Colonic mucosa (tissue), 4 donors: ENCODE measurements at regions not wholly inside any gene's neighbourhood (a gene's known extent, or its start where the extent isn't known, plus 50 kb on each side); places are given as distances from the start of the nearest gene placed in this dataset.

Source experiments
- DNase-seq: peaks from one replicate; pipeline ENCODE4 v3.0.0-alpha.2; 2020
- H3K27ac ChIP-seq: fragments of 200-600 bp; one replicate; pipeline ENCODE4 v1.8.0; 2021
- H3K27me3 ChIP-seq: fragments of 200-600 bp; one replicate; pipeline ENCODE4 v1.8.0; 2021
- H3K36me3 ChIP-seq: fragments of 200-600 bp; one replicate; pipeline ENCODE4 v1.8.0; 2021
- H3K4me1 ChIP-seq: fragments of 200-600 bp; one replicate; pipeline ENCODE4 v1.8.0; 2021; ENCODE audit warnings: mild to moderate bottlenecking
- H3K4me3 ChIP-seq: fragments of 200-600 bp; one replicate; pipeline ENCODE4 v1.8.0; 2021
- H3K9ac ChIP-seq, 2 donors: one replicate each; pipeline ENCODE4 v1.7.0; 2013; ENCODE audit warnings: control low read depth in 2 of 2, low read depth in 2 of 2, low read length in 2 of 2
- H3K9me3 ChIP-seq: fragments of 200-600 bp; one replicate; pipeline ENCODE4 v1.8.0; 2021
- CTCF ChIP-seq: fragments of 200-600 bp; IDR thresholded peaks from one replicate; pipeline ENCODE4 v1.8.0; 2022; ENCODE audit warnings: antibody characterized with exemption, mild to moderate bottlenecking
- intact Hi-C: fragments of 100-400 bp; cut with DNase I; formaldehyde crosslinking; loops from one replicate; pipeline ENCODE4 v1.14.1; 2022
- donor health status: healthy.
- donor health status: DM: no; HTN: no; CAD: no.
- donor health status: DM: no; HTN: no; CAD: no.

GRCh38 chr2:52676056-52676455, 1091.5 kb upstream of the CHAC2 start:
- Histone ChIP-seq H3K9ac (no peak overlapping the region), H3K27ac (no peak overlapping the region), H3K9me3 (no peaks in the 10 kb centered on the region), H3K4me1 (no peaks in the 10 kb centered on the region), H3K4me3 (no peak overlapping the region), H3K36me3 (no peaks in the 10 kb centered on the region), H3K27me3 (no peaks in the 10 kb centered on the region)
- intact Hi-C loops: no loop called here
- no peak for TF ChIP-seq CTCF
- DNase-seq: no peak

GRCh38 chr2:52668724-52669123, 1098.9 kb upstream of the CHAC2 start:
- H3K9me3 ChIP-seq: no peaks in the 10 kb centered on the region
- TF ChIP-seq CTCF: no peak

GRCh38 chr2:52659546-52659945, 1108.1 kb upstream of the CHAC2 start:
- no peak overlapping the region for H3K27ac ChIP-seq
- H3K27me3 ChIP-seq: no peaks in the 10 kb centered on the region
- intact Hi-C loops: no loop called here
- TF ChIP-seq CTCF: no peak
- H3K9me3 ChIP-seq: no peaks in the 10 kb centered on the region
- no peak for DNase-seq
- H3K4me3 ChIP-seq: no peak overlapping the region
- no peaks in the 10 kb centered on the region for H3K36me3 ChIP-seq
- H3K4me1 ChIP-seq: no peaks in the 10 kb centered on the region
- H3K9ac ChIP-seq: no peak overlapping the region

More at GRCh38 chr2:52668724-52669123, 1098.9 kb upstream of the CHAC2 start:
- H3K9ac ChIP-seq: no peak overlapping the region
- H3K27ac ChIP-seq: no peak overlapping the region
- no peaks in the 10 kb centered on the region for H3K4me1 ChIP-seq
- no peaks in the 10 kb centered on the region for H3K36me3 ChIP-seq
- H3K27me3 ChIP-seq: no peaks in the 10 kb centered on the region
- no peak overlapping the region for H3K4me3 ChIP-seq
- intact Hi-C loops: no loop called here
- DNase-seq: no peak

- DNase-seq: no peak
- intact Hi-C loops: no loop called here
- TF ChIP-seq CTCF: no peak
Measured at GRCh38 chr2:52658598-52658997, 1109.0 kb upstream of the CHAC2 start.

GRCh38 chr2:52639692-52640091, 1127.9 kb upstream of the CHAC2 start:
- H3K27ac ChIP-seq: no peak overlapping the region
- H3K4me3 ChIP-seq: no peak overlapping the region
- TF ChIP-seq CTCF: no peak
- no peaks in the 10 kb centered on the region for H3K4me1 ChIP-seq
- H3K27me3 ChIP-seq: no peaks in the 10 kb centered on the region
- H3K9ac ChIP-seq: no peak overlapping the region
- no peak for DNase-seq
- no peaks in the 10 kb centered on the region for H3K9me3 ChIP-seq
- intact Hi-C loops: no loop called here
- no peaks in the 10 kb centered on the region for H3K36me3 ChIP-seq

More at GRCh38 chr2:52658598-52658997, 1109.0 kb upstream of the CHAC2 start:
- H3K27me3 ChIP-seq: no peaks in the 10 kb centered on the region
- H3K9me3 ChIP-seq: no peaks in the 10 kb centered on the region
- no peak overlapping the region for H3K27ac ChIP-seq
- no peak overlapping the region for H3K4me3 ChIP-seq
- H3K4me1 ChIP-seq: no peaks in the 10 kb centered on the region
- H3K36me3 ChIP-seq: no peaks in the 10 kb centered on the region
- H3K9ac ChIP-seq: no peak overlapping the region

GRCh38 chr2:52632543-52632942, 1135.1 kb upstream of the CHAC2 start:
- no peak overlapping the region for H3K4me3 ChIP-seq
- TF ChIP-seq CTCF: no peak
- intact Hi-C loops: no loop called here

More at GRCh38 chr2:52632543-52632942, 1135.1 kb upstream of the CHAC2 start:
- no peak overlapping the region for H3K9ac ChIP-seq
- no peak overlapping the region for H3K27ac ChIP-seq
- DNase-seq: no peak
- no peaks in the 10 kb centered on the region for H3K36me3 ChIP-seq
- H3K4me1 ChIP-seq: no peaks in the 10 kb centered on the region
- H3K9me3 ChIP-seq: no peaks in the 10 kb centered on the region
- no peaks in the 10 kb centered on the region for H3K27me3 ChIP-seq
